GM18858 (cell line): ENCODE measurements at regions not wholly inside any gene's neighbourhood (a gene's known extent, or its start where the extent isn't known, plus 50 kb on each side); places are given as distances from the start of the nearest gene placed in this dataset.
"Not testable (repeated sequence)": the region's sequence is repeated elsewhere in the genome, so short reads cannot be mapped to it uniquely, and the experiment has no call there.

ENCODE experiments used
- ATAC-seq: cut with Tn5 transposase; IDR thresholded peaks from one replicate; pipeline ENCODE4 v1.9.1; 2021; ENCODE audit not compliant: unreplicated experiment

- no peak for ATAC-seq
Measured at GRCh38 chr3:170711786-170712185, 125.9 kb upstream of the SLC7A14 start.

GRCh38 chr3:170709046-170709445 is 123.2 kb upstream of the SLC7A14 start:
- no peak for ATAC-seq

- no peak for ATAC-seq
Measured at GRCh38 chr3:170707899-170708298, 122.0 kb upstream of the SLC7A14 start.

- no peak for ATAC-seq
Measured at GRCh38 chr3:170705131-170705530, 119.3 kb upstream of the SLC7A14 start.

- ATAC-seq: no peak
Measured at GRCh38 chr3:170703121-170703588, 117.3 kb upstream of the SLC7A14 start.

GRCh38 chr3:170701696-170702678 is 116.1 kb upstream of the SLC7A14 start:
- ATAC-seq: no peak

- ATAC-seq: no peak
Measured at GRCh38 chr3:170700054-170700404, 114.2 kb upstream of the SLC7A14 start.

- no peak for ATAC-seq
Measured at GRCh38 chr3:170699158-170700053, 113.5 kb upstream of the SLC7A14 start.

- no peak for ATAC-seq
Measured at GRCh38 chr3:170697908-170698307, 112.0 kb upstream of the SLC7A14 start.

GRCh38 chr3:170697131-170697530 is 111.3 kb upstream of the SLC7A14 start:
- ATAC-seq: no peak

- ATAC-seq: no peak
Measured at GRCh38 chr3:170695486-170696064, 109.7 kb upstream of the SLC7A14 start.

- ATAC-seq: no peak
Measured at GRCh38 chr3:170692720-170693119, 106.8 kb upstream of the SLC7A14 start.

GRCh38 chr3:170690661-170690981 is 104.7 kb upstream of the SLC7A14 start:
- no peak for ATAC-seq

GRCh38 chr3:170689893-170690660 is 104.2 kb upstream of the SLC7A14 start:
- ATAC-seq: peak; percentile 46

GRCh38 chr3:170689296-170689829 is 103.5 kb upstream of the SLC7A14 start:
- ATAC-seq: no peak

GRCh38 chr3:170688222-170688621 is 102.3 kb upstream of the SLC7A14 start:
- ATAC-seq: not testable (repeated sequence)

- no peak for ATAC-seq
Measured at GRCh38 chr3:170680593-170680992, 94.7 kb upstream of the SLC7A14 start.

GRCh38 chr3:170679190-170679589 is 93.3 kb upstream of the SLC7A14 start:
- ATAC-seq: no peak

GRCh38 chr3:170670504-170670903 is 84.6 kb upstream of the SLC7A14 start:
- no peak for ATAC-seq

GRCh38 chr3:170662986-170663385 is 77.1 kb upstream of the SLC7A14 start:
- not testable (repeated sequence) for ATAC-seq
